Trophoblast cell (in vitro differentiated cells and primary cell): ENCODE measurements at regions not wholly inside any gene's neighbourhood (a gene's known extent, or its start where the extent isn't known, plus 50 kb on each side); places are given as distances from the start of the nearest gene placed in this dataset.

Source experiments
- DNase-seq, 2 donors: peaks; one replicate each; pipeline ENCODE4 v3.0.0-alpha.2; 2016
- H2AFZ ChIP-seq: 2 replicates; pipeline ENCODE4 v1.6.1; 2013; ENCODE audit warnings: low read length, moderate library complexity, mild to moderate bottlenecking; ENCODE audit not compliant: insufficient read depth, poor library complexity
- H2AK5ac ChIP-seq: 2 replicates; pipeline ENCODE4 v1.6.1; 2013; ENCODE audit warnings: mild to moderate bottlenecking, low read length
- H2BK120ac ChIP-seq: 2 replicates; pipeline ENCODE4 v1.6.1; 2013; ENCODE audit warnings: low read length, mild to moderate bottlenecking, moderate library complexity; ENCODE audit not compliant: insufficient read depth, poor library complexity
- H2BK12ac ChIP-seq: 2 replicates; pipeline ENCODE4 v1.6.1; 2013; ENCODE audit warnings: mild to moderate bottlenecking, low read length, moderate library complexity
- H2BK5ac ChIP-seq: 2 replicates; pipeline ENCODE4 v1.6.1; 2013; ENCODE audit warnings: low read length, low read depth, moderate library complexity, mild to moderate bottlenecking; ENCODE audit not compliant: poor library complexity
- H3K14ac ChIP-seq: 2 replicates; pipeline ENCODE4 v1.6.1; 2013; ENCODE audit warnings: mild to moderate bottlenecking, low read length
- H3K18ac ChIP-seq: 2 replicates; pipeline ENCODE4 v1.6.1; 2013; ENCODE audit warnings: mild to moderate bottlenecking, low read length
- H3K23ac ChIP-seq: 2 replicates; pipeline ENCODE4 v1.6.1; 2013; ENCODE audit warnings: low read length
- H3K27ac ChIP-seq: 2 replicates; pipeline ENCODE4 v1.5.1; 2013; ENCODE audit warnings: low read depth, mild to moderate bottlenecking, inconsistent platforms, low read length, moderate library complexity
- H3K27me3 ChIP-seq: 2 replicates; pipeline ENCODE4 v1.6.1; 2013; ENCODE audit warnings: inconsistent platforms, mild to moderate bottlenecking, low read length, moderate library complexity; ENCODE audit not compliant: insufficient read depth
- H3K36me3 ChIP-seq, 2 experiments: 1 replicate in 1 of 2; 2 replicates in 1 of 2; pipeline ENCODE4 v1.6.1; 2013; ENCODE audit warnings: low read length in 2 of 2, mild to moderate bottlenecking in 2 of 2, moderate library complexity in 1 of 2; ENCODE audit not compliant: insufficient read depth in 2 of 2, control insufficient read depth in 1 of 2
- H3K4ac ChIP-seq: 2 replicates; pipeline ENCODE4 v1.6.1; 2013; ENCODE audit warnings: low read depth, mild to moderate bottlenecking, low read length, moderate library complexity
- H3K4me1 ChIP-seq, 2 experiments: 1 replicate in 1 of 2; 2 replicates in 1 of 2; pipeline ENCODE4 v1.6.1; 2013; ENCODE audit warnings: low read length in 2 of 2, mild to moderate bottlenecking in 2 of 2, moderate library complexity in 1 of 2; ENCODE audit not compliant: insufficient read depth in 2 of 2, control insufficient read depth in 1 of 2
- H3K4me2 ChIP-seq: 2 replicates; pipeline ENCODE4 v1.6.1; 2013; ENCODE audit warnings: inconsistent platforms, mild to moderate bottlenecking, low read length, moderate library complexity
- H3K4me3 ChIP-seq: 2 replicates; pipeline ENCODE4 v1.5.1; 2013; ENCODE audit warnings: mild to moderate bottlenecking, low read depth, low read length, inconsistent platforms
- H3K79me1 ChIP-seq: one replicate; pipeline ENCODE4 v1.6.1; 2013; ENCODE audit warnings: low read length
- H3K79me2 ChIP-seq: 2 replicates; pipeline ENCODE4 v1.6.1; 2013; ENCODE audit warnings: low read length, mild to moderate bottlenecking; ENCODE audit not compliant: control insufficient read depth, insufficient read depth, poor library complexity
- H3K9ac ChIP-seq: 2 replicates; pipeline ENCODE4 v1.6.1; 2013; ENCODE audit warnings: mild to moderate bottlenecking, low read length
- H3K9me3 ChIP-seq: 2 replicates; pipeline ENCODE4 v1.6.1; 2013; ENCODE audit warnings: low read depth, mild to moderate bottlenecking, control low read depth, inconsistent platforms, low read length; ENCODE audit not compliant: insufficient read depth
- H4K12ac ChIP-seq: 2 replicates; pipeline ENCODE4 v1.6.1; 2013; ENCODE audit warnings: low read depth, mild to moderate bottlenecking, low read length, moderate library complexity
- H4K8ac ChIP-seq: 2 replicates; pipeline ENCODE4 v1.6.1; 2013; ENCODE audit warnings: low read depth, mild to moderate bottlenecking, low read length, moderate library complexity
- H4K91ac ChIP-seq: one replicate; pipeline ENCODE4 v1.6.1; 2013; ENCODE audit warnings: low read depth, mild to moderate bottlenecking, low read length, moderate library complexity
- WGBS: extraction: QIAGEN DNeasy Blood & Tissue Kit; methylation state at CpG from one replicate; pipeline ENCODE4 v1.1.7; 2013; ENCODE audit warnings: missing lambda C conversion rate; ENCODE audit not compliant: insufficient read length, insufficient coverage; ENCODE audit errors: extremely low coverage; 5-methylcytosine and 5-hydroxymethylcytosine counted together

DNA sequence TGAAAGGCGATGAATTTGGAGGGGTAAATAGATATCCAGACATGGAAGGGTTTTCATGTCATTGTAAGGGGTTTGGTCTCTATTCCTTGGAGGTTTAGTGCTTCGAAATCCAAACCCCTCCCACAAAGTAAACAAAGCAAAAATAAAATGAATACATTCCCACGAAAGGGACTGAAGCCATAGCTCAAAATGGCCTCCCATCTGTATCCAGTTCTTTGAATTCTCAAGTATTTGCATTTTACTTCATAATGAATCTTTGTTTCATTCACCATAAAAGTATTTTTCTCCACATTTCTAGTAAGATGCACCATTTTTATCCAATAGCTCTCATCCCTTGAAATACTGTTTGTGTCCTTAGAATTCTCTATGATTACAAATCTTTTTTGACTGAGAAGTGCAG, 103.2 kb upstream of the DTNA start:
- Histone ChIP-seq H2AK5ac (no peak overlapping the region), H3K9me3 (no peaks in the 10 kb centered on the region), H4K12ac (no peak overlapping the region), H4K8ac (no peak overlapping the region), H3K4me2 (no peak overlapping the region), H4K91ac (no peak overlapping the region), H3K4me1 (no peaks in the 10 kb centered on the region), H2AFZ (no peak overlapping the region), H3K79me2 (no peaks in the 10 kb centered on the region), H2BK12ac (no peak overlapping the region), H3K4ac (no peak overlapping the region), H2BK120ac (no peak overlapping the region), H2BK5ac (no peak overlapping the region), H3K36me3 (no peaks in the 10 kb centered on the region), H3K14ac (no peak overlapping the region), H3K18ac (no peak overlapping the region), H3K4me3 (no peak overlapping the region), H3K79me1 (no peaks in the 10 kb centered on the region), H3K27ac (no peak overlapping the region), H3K9ac (no peak overlapping the region), H3K23ac (no peak overlapping the region), H3K27me3 (no peaks in the 10 kb centered on the region)
- no CpG with 5 or more reads among the region's 3 CpGs for WGBS
- DNase-seq, result no peak

GRCh38 chr18:34608064-34608463, 102.0 kb upstream of the DTNA start:
- H3K79me2 ChIP-seq, result no peaks in the 10 kb centered on the region
- no peak overlapping the region for H3K9ac ChIP-seq
- no peak overlapping the region for H4K12ac ChIP-seq
- no peak overlapping the region for H3K4ac ChIP-seq
- H2BK5ac ChIP-seq, result no peak overlapping the region
- H3K4me1 ChIP-seq, result no peaks in the 10 kb centered on the region
- no peak overlapping the region for H4K91ac ChIP-seq
- H3K27ac ChIP-seq, result no peak overlapping the region
- H3K18ac ChIP-seq, result no peak overlapping the region
- no peak overlapping the region for H2AK5ac ChIP-seq
- H3K23ac ChIP-seq, result no peak overlapping the region
- H2BK12ac ChIP-seq, result no peak overlapping the region
- H2AFZ ChIP-seq, result no peak overlapping the region
- DNase-seq, result no peak
- no CpG with 5 or more reads among the region's 2 CpGs for WGBS
- H3K27me3 ChIP-seq, result no peaks in the 10 kb centered on the region
- H4K8ac ChIP-seq, result no peak overlapping the region
- H3K4me2 ChIP-seq, result no peak overlapping the region
- H3K4me3 ChIP-seq, result no peak overlapping the region
- no peaks in the 10 kb centered on the region for H3K9me3 ChIP-seq
- H3K14ac ChIP-seq, result no peak overlapping the region
- H2BK120ac ChIP-seq, result no peak overlapping the region
- no peaks in the 10 kb centered on the region for H3K36me3 ChIP-seq
- no peaks in the 10 kb centered on the region for H3K79me1 ChIP-seq

DNA sequence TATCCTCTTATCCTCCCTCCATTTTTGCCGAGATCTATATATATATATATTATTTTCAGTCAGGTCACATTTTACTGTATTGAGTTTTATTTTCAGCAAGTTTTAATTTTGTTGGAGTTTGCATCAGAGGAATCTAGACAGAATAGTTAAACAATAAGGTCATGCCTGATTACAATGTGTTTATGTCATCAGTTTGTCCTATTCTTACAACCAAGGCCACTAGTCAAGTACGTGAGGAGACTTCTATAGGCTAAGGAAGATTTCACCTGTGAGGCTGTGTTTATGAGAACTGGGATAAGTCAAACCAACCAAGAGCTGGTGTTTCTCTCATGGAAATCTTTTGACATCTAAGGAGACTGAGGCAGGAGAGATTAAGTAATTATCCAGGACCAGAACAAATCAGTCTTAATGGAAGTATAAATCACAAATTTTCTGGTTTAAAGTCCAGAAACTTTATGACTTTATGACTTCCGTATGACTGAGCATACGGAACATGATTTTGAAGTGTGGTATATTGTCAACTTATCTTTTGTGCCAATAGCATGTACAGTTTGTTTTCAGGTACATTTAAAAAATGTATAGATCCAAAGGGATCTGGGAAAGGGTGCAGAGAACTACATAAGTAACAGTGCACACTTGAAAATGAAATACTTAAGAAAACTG, 100.0 kb upstream of the DTNA start:
- Histone ChIP-seq H3K4me1 (no peaks in the 10 kb centered on the region), H3K9ac (no peak overlapping the region), H3K27ac (no peak overlapping the region), H3K36me3 (no peaks in the 10 kb centered on the region), H3K18ac (no peak overlapping the region), H3K4ac (no peak overlapping the region), H4K8ac (no peak overlapping the region), H3K79me1 (no peaks in the 10 kb centered on the region), H3K79me2 (no peaks in the 10 kb centered on the region), H3K27me3 (no peaks in the 10 kb centered on the region), H3K14ac (no peak overlapping the region), H2AK5ac (no peak overlapping the region), H3K9me3 (no peaks in the 10 kb centered on the region), H2BK5ac (no peak overlapping the region), H3K4me2 (no peak overlapping the region), H3K4me3 (no peak overlapping the region), H4K91ac (no peak overlapping the region), H2BK12ac (no peak overlapping the region), H2AFZ (no peak overlapping the region), H3K23ac (no peak overlapping the region), H2BK120ac (no peak overlapping the region), H4K12ac (no peak overlapping the region)
- no CpG with 5 or more reads among the region's 4 CpGs for WGBS
- no peak for DNase-seq

GRCh38 chr18:34611904-34612303, 98.2 kb upstream of the DTNA start:
- Histone ChIP-seq H3K27me3 (no peaks in the 10 kb centered on the region), H3K79me1 (no peaks in the 10 kb centered on the region), H3K27ac (no peak overlapping the region), H3K18ac (no peak overlapping the region), H2AK5ac (no peak overlapping the region), H2AFZ (no peak overlapping the region), H3K4me3 (peak overlapping the region; percentile 29), H3K9ac (no peak overlapping the region), H2BK12ac (no peak overlapping the region), H2BK120ac (no peak overlapping the region), H3K14ac (no peak overlapping the region), H3K4ac (no peak overlapping the region), H2BK5ac (no peak overlapping the region), H3K79me2 (no peaks in the 10 kb centered on the region), H3K9me3 (no peaks in the 10 kb centered on the region), H3K4me2 (no peak overlapping the region), H4K12ac (no peak overlapping the region), H3K4me1 (no peaks in the 10 kb centered on the region), H4K91ac (no peak overlapping the region), H3K36me3 (no peaks in the 10 kb centered on the region), H3K23ac (no peak overlapping the region), H4K8ac (no peak overlapping the region)
- DNase-seq, result no peak
- no CpG with 5 or more reads among the region's 10 CpGs for WGBS
